NCI-H1930 (cell line): ENCODE measurements at regions not wholly inside any gene's neighbourhood (a gene's known extent, or its start where the extent isn't known, plus 50 kb on each side); places are given as distances from the start of the nearest gene placed in this dataset.

Experiments used
- DNase-seq, 2 experiments: peaks; one replicate each; lab custom pipeline; 2025; lab: John Stamatoyannopoulos, UW

DNA sequence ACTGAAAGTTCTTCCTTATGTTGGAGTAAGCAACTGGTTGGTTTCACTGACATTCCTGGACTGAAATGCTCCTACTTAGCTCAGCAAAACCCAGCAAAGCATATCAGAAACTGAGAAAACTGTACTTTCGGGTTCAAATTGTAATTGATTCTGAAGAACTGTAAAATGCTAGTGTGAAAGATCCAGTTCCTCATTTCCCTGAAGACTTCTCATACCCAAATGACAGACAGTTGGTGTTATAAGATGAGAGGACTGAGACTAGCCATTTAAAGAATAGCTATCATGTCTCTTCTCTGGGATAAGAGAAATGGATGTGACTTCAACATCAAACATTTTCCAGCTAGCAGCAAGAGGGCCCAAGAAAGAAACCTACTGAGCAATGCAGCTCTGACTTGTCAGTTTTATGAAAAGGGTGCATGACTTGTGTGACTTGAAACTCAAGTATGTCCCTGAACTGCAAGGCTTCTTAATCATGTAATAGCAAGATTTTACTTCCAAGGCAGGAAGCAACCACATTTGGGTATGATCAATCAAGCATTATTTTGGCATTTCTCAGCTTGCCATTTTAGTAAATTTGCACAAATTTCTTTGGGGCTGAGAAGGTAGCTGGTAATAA is 420.3 kb upstream of the MMADHC start:
- DNase-seq: no peak

DNA sequence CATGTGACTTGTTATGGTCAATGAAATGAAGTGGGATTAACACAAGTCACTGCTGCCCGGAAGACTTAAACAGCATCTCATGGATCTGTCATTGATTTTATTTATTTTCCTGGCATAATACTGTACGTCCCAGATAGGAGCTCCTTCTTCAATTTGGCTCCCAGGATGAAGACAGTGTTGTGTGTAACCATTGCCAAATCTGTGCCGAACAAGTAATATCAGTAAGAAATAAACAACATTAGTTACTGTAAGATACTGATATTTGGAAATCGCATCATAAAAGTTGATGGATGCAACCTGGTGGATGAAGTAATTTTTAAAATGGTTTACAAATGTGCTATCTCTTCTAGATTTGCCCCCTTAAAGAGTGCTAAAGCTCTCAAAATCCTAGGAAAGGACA is 419.0 kb upstream of the MMADHC start:
- DNase-seq: no peak

DNA sequence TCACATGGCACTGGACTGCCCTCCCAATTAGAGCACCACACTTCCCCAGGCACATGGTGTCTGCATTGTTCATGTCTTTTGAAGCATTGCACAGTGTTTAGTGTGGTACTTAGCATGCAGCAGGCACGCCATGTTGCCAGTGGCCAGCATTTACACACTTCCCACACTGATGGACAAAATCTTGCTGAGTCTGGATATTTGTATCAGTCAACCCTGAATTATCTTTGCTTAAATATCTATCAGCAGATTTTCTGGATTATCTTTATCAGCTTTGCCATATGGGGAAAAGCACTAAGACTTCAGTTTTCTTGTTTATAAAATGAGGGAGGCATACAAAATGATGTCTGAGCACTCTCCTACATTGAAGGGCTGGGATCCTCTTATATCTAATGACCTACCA is 416.0 kb upstream of the MMADHC start:
- no peak for DNase-seq

DNA sequence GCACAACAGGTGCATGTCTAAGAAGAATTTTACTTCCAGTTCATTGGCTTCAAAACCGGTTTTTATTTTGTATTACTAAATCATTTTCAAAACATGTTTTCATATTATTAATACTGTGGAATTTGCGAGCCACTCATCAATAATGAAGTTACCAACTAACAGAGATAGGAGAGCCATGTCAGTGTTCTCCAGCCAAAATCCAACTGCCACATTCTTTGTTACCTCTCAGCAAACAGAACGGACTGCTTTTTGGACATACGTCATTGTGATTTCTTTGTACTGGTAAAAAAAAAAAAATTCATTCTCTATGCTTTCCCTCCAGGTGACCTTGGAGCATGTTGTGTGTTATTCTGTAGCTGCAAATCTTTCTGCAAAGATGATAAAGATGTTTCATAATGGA is 414.2 kb upstream of the MMADHC start:
- no peak for DNase-seq

- DNase-seq: no peak
Observed at GRCh38 chr2:149996901-149997300, 409.3 kb upstream of the MMADHC start.

- DNase-seq: no peak
Observed at GRCh38 chr2:149994057-149994728, 406.6 kb upstream of the MMADHC start.

DNA sequence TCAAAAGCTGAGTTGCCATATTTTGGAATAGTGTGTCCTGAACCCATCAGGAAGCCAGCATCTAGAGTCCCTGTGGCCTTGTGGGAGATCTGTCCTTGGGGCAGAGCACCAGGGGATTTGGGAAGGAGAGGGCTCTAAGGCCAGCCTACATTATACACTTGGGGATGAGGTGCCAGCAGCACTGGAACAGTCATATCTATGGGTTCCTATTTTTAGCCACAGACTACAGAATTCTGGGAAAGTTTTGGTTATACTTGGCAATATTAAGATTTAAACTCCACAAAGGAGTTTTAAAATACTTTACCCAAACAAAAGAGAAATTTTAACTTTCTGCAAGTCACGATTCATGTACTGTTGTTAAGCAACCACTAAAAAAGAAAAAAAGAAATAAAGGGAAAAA is 405.7 kb upstream of the MMADHC start:
- DNase-seq: no peak

- no peak for DNase-seq
Observed at GRCh38 chr2:149991576-149991975, 404.0 kb upstream of the MMADHC start.

- DNase-seq: no peak
Observed at GRCh38 chr2:149990965-149991364, 403.4 kb upstream of the MMADHC start.

DNA sequence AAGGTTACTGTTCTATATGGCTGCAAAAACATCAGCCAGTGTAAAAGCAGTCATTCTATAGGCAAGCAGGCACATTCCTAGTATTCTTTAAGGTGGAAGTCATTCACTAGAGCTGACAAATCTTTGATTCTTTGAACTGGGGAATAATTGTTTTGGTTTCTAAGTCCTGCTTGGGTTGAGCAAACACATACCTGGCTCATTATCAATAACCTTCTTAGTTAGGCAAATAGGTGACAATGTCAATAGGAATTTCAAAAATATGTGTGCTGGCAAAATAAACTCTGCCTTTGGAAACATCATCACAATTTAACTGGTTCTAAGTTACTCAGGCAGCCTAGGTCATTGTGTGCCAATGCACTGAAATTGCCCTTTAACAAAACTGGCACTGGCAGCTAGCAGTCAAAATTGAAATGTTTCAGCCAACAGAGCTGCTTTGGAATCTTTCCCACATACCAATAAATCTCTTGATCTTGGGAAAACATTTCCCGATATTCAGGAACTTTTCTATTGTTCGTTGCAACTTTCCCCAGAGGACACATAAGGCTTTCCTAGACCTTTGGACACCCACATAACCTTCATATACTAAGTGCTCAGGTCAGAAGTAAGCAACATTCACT is 402.0 kb upstream of the MMADHC start:
- DNase-seq: no peak

GRCh38 chr2:149988361-149988760 is 400.8 kb upstream of the MMADHC start:
- DNase-seq: no peak

DNA sequence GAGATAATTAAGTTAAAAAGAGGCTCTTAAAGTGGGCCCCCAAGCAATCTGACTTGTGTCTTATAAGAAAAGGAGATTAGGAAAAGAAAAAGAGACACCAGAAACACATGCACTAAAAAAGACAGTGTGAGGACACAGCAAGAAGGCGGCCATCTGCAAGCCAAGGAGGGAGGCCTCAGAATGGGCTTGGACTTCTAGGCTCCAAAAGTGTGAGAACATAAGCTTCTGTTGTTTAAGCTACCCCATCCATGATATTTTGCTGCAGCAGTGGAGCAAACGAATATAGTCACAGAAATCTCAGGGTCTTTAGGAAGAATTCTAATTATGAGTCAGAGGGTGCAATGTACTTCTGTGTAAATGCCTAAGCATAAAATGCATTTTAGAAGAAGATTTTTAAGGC is 399.3 kb upstream of the MMADHC start:
- DNase-seq: no peak

- no peak for DNase-seq
Observed at GRCh38 chr2:149984311-149984710, 396.7 kb upstream of the MMADHC start.

- no peak for DNase-seq
Observed at GRCh38 chr2:149972066-149972465, 384.5 kb upstream of the MMADHC start.

DNA sequence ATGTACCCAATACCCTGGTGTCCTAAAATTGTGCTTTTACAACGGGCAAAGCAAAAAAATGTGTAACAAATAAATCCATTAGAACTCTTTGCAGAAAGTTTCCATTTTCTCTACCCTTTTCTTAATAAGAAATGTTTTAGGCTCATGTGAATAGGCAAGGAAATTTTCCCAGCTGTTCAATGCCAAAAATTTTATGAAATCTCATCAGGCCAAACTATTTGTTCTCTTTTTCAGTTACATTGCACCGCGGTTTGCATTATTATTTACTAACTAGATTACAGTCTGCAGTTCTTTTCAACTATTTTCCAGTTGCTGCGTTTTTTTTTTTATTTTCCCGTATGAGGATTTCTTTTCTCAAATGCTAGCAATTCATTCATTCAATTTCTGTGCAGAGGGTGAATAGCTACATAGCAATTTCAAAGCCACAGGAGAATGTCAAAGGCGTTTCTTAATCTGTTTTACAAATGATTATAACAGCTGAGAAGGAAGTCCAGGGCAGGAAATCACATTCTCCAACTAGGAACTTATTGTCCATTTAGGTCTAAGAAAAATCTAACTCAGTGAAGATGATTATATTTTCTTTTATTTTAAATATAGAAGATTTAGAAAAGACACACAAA is 367.5 kb upstream of the MMADHC start:
- no peak for DNase-seq

- DNase-seq: no peak
Observed at GRCh38 chr2:149953627-149954026, 366.1 kb upstream of the MMADHC start.

DNA sequence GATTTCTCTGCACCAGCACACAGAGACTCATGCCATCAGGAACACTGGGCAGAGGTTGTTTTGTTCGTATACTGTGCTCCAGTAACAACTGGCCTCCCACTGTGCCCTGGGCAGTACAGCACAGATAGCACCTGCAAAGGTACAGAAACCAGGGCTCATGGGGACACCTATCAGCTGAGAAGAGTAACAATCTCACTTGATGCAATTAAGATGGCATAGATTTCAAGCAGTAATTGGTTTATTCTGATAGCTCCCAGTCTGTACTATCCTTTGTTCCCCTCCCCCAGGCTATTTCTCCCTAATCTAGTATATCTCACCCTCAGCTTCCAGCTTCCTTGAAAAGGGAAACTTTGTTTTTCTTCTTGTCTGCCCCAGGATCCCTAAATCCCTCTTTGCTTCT is 343.9 kb upstream of the MMADHC start:
- DNase-seq: no peak

DNA sequence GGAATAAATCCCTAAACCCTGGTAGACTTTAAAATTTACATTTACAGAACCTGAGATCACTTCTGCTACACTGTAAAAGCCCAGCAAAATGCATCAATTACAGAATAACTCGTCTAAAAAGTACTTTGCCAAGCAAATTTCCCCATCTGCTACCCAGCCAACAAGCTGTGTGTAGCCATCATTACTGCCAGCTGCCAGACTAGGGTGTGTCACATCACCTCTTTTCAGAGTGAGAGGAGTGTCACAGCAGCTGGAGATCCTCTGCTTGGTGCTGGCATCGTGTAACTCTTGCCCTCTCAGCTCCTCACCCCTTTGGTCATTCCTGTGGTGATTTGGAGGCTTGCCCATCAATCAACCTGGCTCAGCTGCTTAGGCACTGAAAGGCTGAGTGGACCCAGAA is 340.4 kb upstream of the MMADHC start:
- DNase-seq: no peak

DNA sequence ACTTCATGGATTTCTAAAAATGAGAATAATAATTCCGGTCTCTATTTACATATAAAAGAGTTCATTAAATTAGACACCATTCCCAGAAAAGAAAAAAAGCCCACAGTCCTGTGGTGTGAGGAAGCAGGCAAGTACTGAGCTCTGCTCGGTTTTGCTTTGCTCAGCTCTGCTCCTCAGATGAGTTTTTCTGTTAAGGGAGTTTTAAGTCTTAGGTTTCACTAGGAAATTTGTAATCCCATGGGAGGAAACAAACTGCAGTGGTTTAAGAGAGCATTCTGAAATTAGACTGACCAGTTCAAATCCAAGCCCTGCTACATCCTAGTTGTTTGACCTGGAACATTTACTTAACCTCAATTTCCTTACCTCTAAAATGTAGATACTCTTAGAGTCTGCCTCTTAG is 338.6 kb upstream of the MMADHC start:
- DNase-seq: no peak

DNA sequence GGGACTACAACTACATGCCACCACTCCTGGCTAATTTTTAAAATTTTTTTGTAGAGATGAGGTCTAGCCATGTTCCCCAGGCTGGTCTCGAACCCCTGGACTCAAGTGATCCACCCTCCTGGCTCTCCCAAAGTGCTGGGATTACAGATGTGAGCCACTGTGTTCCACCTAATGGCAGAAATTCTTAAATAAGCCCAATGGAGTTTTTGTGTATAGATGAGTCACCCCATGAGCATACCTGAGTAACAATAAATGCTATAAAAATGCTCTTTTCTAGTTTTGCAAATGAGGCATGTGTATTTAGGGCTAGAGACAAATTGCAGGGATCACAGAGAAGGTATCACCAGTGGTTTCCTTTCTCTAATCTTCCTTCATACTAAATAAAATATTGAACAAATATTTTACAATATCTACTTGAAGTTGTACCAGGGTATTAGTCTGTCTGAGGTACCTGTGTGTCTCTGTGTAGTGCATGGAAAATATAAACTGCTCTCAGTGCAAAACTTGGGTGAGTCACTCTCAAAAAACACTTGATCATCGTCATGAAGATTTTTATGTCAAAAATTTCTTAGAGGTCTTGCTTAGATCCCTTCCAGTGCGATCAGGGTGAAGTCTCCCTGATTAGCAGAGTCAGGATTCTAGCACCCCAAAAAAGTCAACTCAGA is 337.1 kb upstream of the MMADHC start:
- no peak for DNase-seq

- no peak for DNase-seq
Observed at GRCh38 chr2:149924028-149924427, 336.5 kb upstream of the MMADHC start.

DNA sequence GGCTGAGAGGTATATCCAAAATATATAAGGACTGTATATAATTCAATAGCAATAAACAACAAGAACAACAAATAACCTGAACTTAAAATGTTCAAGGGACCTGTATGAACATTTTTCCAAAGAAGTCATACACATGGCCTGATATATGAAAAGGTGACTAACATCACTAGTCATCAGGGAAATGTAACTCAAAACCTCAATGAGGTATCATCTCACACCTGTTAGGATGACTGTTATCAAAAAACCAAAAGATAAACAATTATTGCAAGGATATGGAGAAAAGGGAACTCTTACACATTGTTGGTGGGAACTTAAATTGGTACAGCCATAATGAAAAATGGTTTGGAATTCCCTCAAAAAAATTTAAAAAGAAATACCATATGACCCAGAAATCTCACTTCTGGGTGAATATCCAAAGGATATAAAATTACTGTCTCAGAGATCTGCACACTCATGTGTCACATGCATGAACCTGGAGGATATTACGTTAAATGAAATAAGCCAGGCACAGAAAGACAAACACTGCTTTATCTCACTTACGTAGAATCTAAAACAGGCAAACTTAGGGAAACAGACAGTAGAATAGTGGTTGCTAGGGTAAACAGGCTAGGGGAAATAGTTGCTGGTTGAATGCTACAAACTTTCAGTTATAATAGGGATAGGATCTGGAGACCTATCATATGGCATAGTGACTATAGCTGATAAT is 334.5 kb upstream of the MMADHC start:
- DNase-seq: no peak
